Mesenchymal stem cell (in vitro differentiated cells and primary cell): ENCODE measurements at regions not wholly inside any gene's neighbourhood (a gene's known extent, or its start where the extent isn't known, plus 50 kb on each side); places are given as distances from the start of the nearest gene placed in this dataset.

Experiments used
- DNase-seq: peaks from one replicate; pipeline ENCODE4 v3.0.0-alpha.2; 2013
- H2AFZ ChIP-seq: one replicate; pipeline ENCODE4 v1.6.1; 2013; ENCODE audit warnings: low read depth, mild to moderate bottlenecking, control low read depth, inconsistent platforms, low read length, moderate library complexity
- H2AK5ac ChIP-seq: 2 replicates; pipeline ENCODE4 v1.6.1; 2013; ENCODE audit warnings: low read length, moderate library complexity, mild to moderate bottlenecking, inconsistent platforms; ENCODE audit not compliant: severe bottlenecking
- H2BK120ac ChIP-seq: one replicate; pipeline ENCODE4 v1.6.1; 2013; ENCODE audit warnings: low read depth, mild to moderate bottlenecking, inconsistent platforms, low read length, moderate library complexity
- H2BK12ac ChIP-seq, 2 experiments: one replicate each; pipeline ENCODE4 v1.6.1; 2013; ENCODE audit warnings: inconsistent platforms in 2 of 2, low read length in 2 of 2, mild to moderate bottlenecking in 2 of 2, moderate library complexity in 2 of 2, control low read depth in 1 of 2
- H2BK15ac ChIP-seq: one replicate; pipeline ENCODE4 v1.6.1; 2013; ENCODE audit warnings: mild to moderate bottlenecking, low read depth, inconsistent platforms; ENCODE audit not compliant: poor library complexity, severe bottlenecking
- H2BK5ac ChIP-seq: 2 replicates; pipeline ENCODE4 v1.6.1; 2013; ENCODE audit warnings: low read depth, mild to moderate bottlenecking, low read length, control low read depth, inconsistent platforms; ENCODE audit not compliant: poor library complexity, severe bottlenecking
- H3K14ac ChIP-seq, 2 experiments: one replicate each; pipeline ENCODE4 v1.6.1; 2013; ENCODE audit warnings: inconsistent platforms in 2 of 2, low read length in 2 of 2, control low read depth in 1 of 2, mild to moderate bottlenecking in 1 of 2, moderate library complexity in 1 of 2
- H3K18ac ChIP-seq, 2 experiments: one replicate each; pipeline ENCODE4 v1.6.1; 2013; ENCODE audit warnings: inconsistent platforms in 2 of 2, low read length in 2 of 2, control low read depth in 1 of 2, low read depth in 1 of 2, mild to moderate bottlenecking in 1 of 2
- H3K23ac ChIP-seq, 2 experiments: one replicate each; pipeline ENCODE4 v1.6.1; 2013; ENCODE audit warnings: inconsistent platforms in 2 of 2, low read length in 2 of 2, mild to moderate bottlenecking in 2 of 2, moderate library complexity in 2 of 2, control low read depth in 1 of 2
- H3K27ac ChIP-seq: 2 replicates; pipeline ENCODE4 v1.5.1; 2013; ENCODE audit warnings: mild to moderate bottlenecking, moderate library complexity, low read length, control low read depth, inconsistent platforms; ENCODE audit not compliant: poor library complexity, severe bottlenecking
- H3K27me3 ChIP-seq, 2 experiments: 2 replicates each; pipeline versions ENCODE4 v1.6.1 to v1.7.0; 2013; ENCODE audit warnings: low read length in 2 of 2, mild to moderate bottlenecking in 2 of 2, moderate library complexity in 2 of 2, control low read depth in 1 of 2, inconsistent platforms in 1 of 2; ENCODE audit not compliant: control insufficient read depth in 1 of 2, insufficient read depth in 1 of 2
- H3K36me3 ChIP-seq, 2 experiments: 2 replicates each; pipeline versions ENCODE4 v1.6.1 to v1.7.0; 2013; ENCODE audit warnings: low read length in 2 of 2, control low read depth in 1 of 2, inconsistent platforms in 1 of 2, low read depth in 1 of 2, mild to moderate bottlenecking in 1 of 2; ENCODE audit not compliant: insufficient read depth in 2 of 2, control insufficient read depth in 1 of 2
- H3K4ac ChIP-seq, 2 experiments: one replicate each; pipeline ENCODE4 v1.6.1; 2013; ENCODE audit warnings: inconsistent platforms in 2 of 2, low read length in 2 of 2, mild to moderate bottlenecking in 2 of 2, moderate library complexity in 2 of 2, control low read depth in 1 of 2, low read depth in 1 of 2
- H3K4me1 ChIP-seq: 2 replicates; pipeline ENCODE4 v1.6.1; 2013; ENCODE audit warnings: low read depth, low read length, control low read depth; ENCODE audit not compliant: control insufficient read depth, insufficient read depth
- H3K4me2 ChIP-seq: 2 replicates; pipeline ENCODE4 v1.6.1; 2013; ENCODE audit warnings: low read length, mild to moderate bottlenecking, inconsistent platforms; ENCODE audit not compliant: poor library complexity, severe bottlenecking
- H3K4me3 ChIP-seq, 2 experiments: 2 replicates each; pipeline versions ENCODE4 v1.5.1 to v1.7.0; 2013; ENCODE audit warnings: low read length in 2 of 2, mild to moderate bottlenecking in 2 of 2, control low read depth in 1 of 2, low read depth in 1 of 2; ENCODE audit not compliant: insufficient read depth in 1 of 2
- H3K79me1 ChIP-seq: replicated peaks from 2 replicates; pipeline ENCODE4 v1.6.1; 2013; ENCODE audit warnings: mild to moderate bottlenecking, control low read depth, low read length, inconsistent platforms; ENCODE audit not compliant: poor library complexity, severe bottlenecking
- H3K9ac ChIP-seq: 2 replicates; pipeline ENCODE4 v1.7.0; 2013; ENCODE audit warnings: mild to moderate bottlenecking, low read length, moderate library complexity
- H3K9me3 ChIP-seq: 2 replicates; pipeline ENCODE4 v1.7.0; 2013; ENCODE audit warnings: mild to moderate bottlenecking, low read length; ENCODE audit not compliant: control insufficient read depth
- H4K8ac ChIP-seq: one replicate; pipeline ENCODE4 v1.6.1; 2013; ENCODE audit warnings: inconsistent platforms, mild to moderate bottlenecking, low read length, moderate library complexity
- H4K91ac ChIP-seq: one replicate; pipeline ENCODE4 v1.6.1; 2013; ENCODE audit warnings: mild to moderate bottlenecking, low read length, inconsistent platforms
- WGBS: methylation state at CpG from one replicate; pipeline ENCODE4 v1.1.7; 2013; ENCODE audit warnings: mixed read lengths; 5-methylcytosine and 5-hydroxymethylcytosine counted together

DNA sequence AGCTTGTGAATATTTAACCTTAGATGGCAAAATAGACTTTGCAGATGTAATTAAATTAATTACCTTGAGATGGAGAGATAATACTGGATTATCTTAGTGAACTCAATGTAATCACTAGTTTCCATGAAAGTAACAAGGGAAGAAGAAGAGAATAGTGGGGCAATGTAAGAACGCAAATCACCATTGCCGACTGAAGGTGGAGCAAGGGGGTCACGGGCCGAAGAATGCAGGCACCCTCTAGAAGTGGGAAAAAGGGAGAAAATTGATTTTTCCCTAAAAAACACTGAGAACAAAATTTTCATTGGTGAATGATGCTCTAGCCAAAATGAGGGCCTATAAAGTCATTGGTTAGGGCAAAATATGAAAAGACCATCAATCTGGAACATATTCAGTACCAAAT lies 375.6 kb upstream of the EPHA5 start:
- H3K4me1 ChIP-seq = no peaks in the 10 kb centered on the region
- H3K9ac ChIP-seq = no peak overlapping the region
- no peak overlapping the region for H2BK15ac ChIP-seq
- H3K27me3 ChIP-seq = no peaks in the 10 kb centered on the region
- no peak overlapping the region for H3K23ac ChIP-seq
- no peak overlapping the region for H2BK12ac ChIP-seq
- H2BK5ac ChIP-seq = no peak overlapping the region
- H3K4ac ChIP-seq = no peak overlapping the region
- H3K9me3 ChIP-seq = no peaks in the 10 kb centered on the region
- H3K14ac ChIP-seq = no peak overlapping the region
- H3K18ac ChIP-seq = no peak overlapping the region
- no peaks in the 10 kb centered on the region for H3K36me3 ChIP-seq
- DNase-seq = no peak
- H2BK120ac ChIP-seq = no peak overlapping the region
- H2AK5ac ChIP-seq = no peak overlapping the region
- H3K4me2 ChIP-seq = no peak overlapping the region
- 74% methylated on average over 4 of the region's 4 CpGs for WGBS
- no peak overlapping the region for H3K27ac ChIP-seq
- H3K4me3 ChIP-seq = no peak overlapping the region
- H3K79me1 ChIP-seq = no peaks in the 10 kb centered on the region
- H2AFZ ChIP-seq = no peak overlapping the region
- no peak overlapping the region for H4K91ac ChIP-seq
- H4K8ac ChIP-seq = no peak overlapping the region

DNA sequence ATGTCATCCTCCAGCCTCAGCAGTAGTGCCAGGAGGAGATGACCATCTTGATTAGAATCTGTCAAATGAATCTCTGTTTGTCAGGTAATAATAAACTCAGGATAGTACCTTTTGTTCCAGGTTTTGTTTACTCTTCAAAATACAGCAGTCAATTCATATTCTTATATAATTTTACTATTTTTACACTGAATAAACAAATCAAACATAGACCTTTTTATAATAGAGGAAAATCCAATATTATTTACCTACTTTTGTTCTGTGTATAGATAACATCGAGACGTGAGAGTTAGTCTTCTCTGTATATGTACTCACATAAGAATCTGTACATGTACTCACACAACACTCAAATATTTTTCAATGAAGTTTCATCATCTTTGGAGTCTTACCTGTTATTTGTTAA lies 365.4 kb upstream of the EPHA5 start:
- WGBS = no CpG with 5 or more reads among the region's 2 CpGs

DNA sequence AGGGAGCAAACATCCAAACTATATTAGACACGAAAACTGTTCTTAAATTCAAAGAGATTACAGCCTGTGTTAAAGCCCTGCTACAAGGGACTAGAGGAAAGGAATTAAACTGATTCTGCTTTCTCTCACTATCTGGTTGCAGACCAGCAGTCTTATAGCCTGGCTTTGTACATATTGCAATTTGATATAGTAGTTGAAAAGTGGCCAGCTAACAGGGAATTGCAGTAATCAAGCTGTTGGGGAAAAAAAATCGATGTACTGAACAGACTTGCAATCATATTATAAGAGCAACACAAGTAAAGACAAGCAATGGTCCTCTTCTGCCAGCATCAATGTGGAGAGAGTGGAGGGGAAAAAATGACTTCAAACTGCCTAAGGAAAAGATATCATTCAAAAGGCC lies 364.4 kb upstream of the EPHA5 start:
- Histone ChIP-seq H3K9ac (no peak overlapping the region), H3K4me2 (no peak overlapping the region), H3K23ac (no peak overlapping the region), H2BK12ac (no peak overlapping the region), H4K91ac (no peak overlapping the region), H3K4ac (no peak overlapping the region), H2AK5ac (no peak overlapping the region), H2BK5ac (no peak overlapping the region), H4K8ac (no peak overlapping the region), H3K27ac (no peak overlapping the region), H3K36me3 (no peaks in the 10 kb centered on the region), H3K9me3 (no peaks in the 10 kb centered on the region), H3K27me3 (no peaks in the 10 kb centered on the region), H2BK120ac (no peak overlapping the region), H3K4me3 (no peak overlapping the region), H3K4me1 (no peaks in the 10 kb centered on the region), H2AFZ (no peak overlapping the region), H3K14ac (no peak overlapping the region), H2BK15ac (no peak overlapping the region), H3K18ac (no peak overlapping the region), H3K79me1 (no peaks in the 10 kb centered on the region)
- DNase-seq = no peak
- no CpG with 5 or more reads among the region's 2 CpGs for WGBS

More for the DNA sequence above, 365.4 kb upstream of the EPHA5 start:
- no peak overlapping the region for H2BK15ac ChIP-seq
- no peak overlapping the region for H2BK120ac ChIP-seq
- H3K14ac ChIP-seq = no peak overlapping the region
- H3K9me3 ChIP-seq = peaks cover 1% of the 10 kb centered on the region
- H3K4me2 ChIP-seq = no peak overlapping the region
- H2AFZ ChIP-seq = no peak overlapping the region
- H3K9ac ChIP-seq = no peak overlapping the region
- no peak overlapping the region for H4K8ac ChIP-seq
- H3K27ac ChIP-seq = no peak overlapping the region
- no peak overlapping the region for H3K4me3 ChIP-seq
- no peak overlapping the region for H3K23ac ChIP-seq
- no peak overlapping the region for H4K91ac ChIP-seq
- H2BK5ac ChIP-seq = no peak overlapping the region
- no peak overlapping the region for H3K4ac ChIP-seq
- no peaks in the 10 kb centered on the region for H3K36me3 ChIP-seq
- no peaks in the 10 kb centered on the region for H3K27me3 ChIP-seq
- no peak overlapping the region for H2AK5ac ChIP-seq
- H3K79me1 ChIP-seq = no peaks in the 10 kb centered on the region
- no peaks in the 10 kb centered on the region for H3K4me1 ChIP-seq
- DNase-seq = no peak
- no peak overlapping the region for H3K18ac ChIP-seq
- no peak overlapping the region for H2BK12ac ChIP-seq

DNA sequence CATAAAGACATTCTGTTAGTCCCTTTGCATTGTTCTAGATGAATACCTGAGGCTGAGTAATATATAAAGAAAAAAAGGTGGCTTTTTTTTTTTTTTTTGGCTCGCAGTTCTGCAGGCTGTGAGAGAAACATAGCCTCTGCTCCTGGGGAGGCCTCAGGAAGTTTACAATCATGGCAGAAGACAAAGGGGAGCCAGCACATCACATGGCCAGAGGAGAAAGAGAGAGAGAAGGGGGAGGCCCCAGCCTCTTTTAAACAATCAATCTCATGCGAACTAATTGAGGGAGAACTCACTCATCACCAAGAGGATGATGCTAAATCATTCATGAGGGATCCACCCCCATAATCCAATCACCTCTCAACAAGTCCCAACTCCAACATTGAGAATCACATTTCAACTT lies 364.0 kb upstream of the EPHA5 start:
- DNase-seq = no peak
- Histone ChIP-seq H3K36me3 (no peaks in the 10 kb centered on the region), H3K23ac (no peak overlapping the region), H3K27me3 (no peaks in the 10 kb centered on the region), H3K9ac (no peak overlapping the region), H3K18ac (no peak overlapping the region), H3K4ac (no peak overlapping the region), H4K91ac (no peak overlapping the region), H3K4me2 (no peak overlapping the region), H2BK120ac (no peak overlapping the region), H4K8ac (no peak overlapping the region), H2AFZ (no peak overlapping the region), H3K79me1 (no peaks in the 10 kb centered on the region), H3K14ac (no peak overlapping the region), H3K4me1 (no peaks in the 10 kb centered on the region), H3K27ac (no peak overlapping the region), H2BK15ac (no peak overlapping the region), H2BK5ac (no peak overlapping the region), H3K4me3 (no peak overlapping the region), H2BK12ac (no peak overlapping the region), H3K9me3 (no peaks in the 10 kb centered on the region), H2AK5ac (no peak overlapping the region)
- WGBS = 50% methylated on average over 1 of the region's 2 CpGs
